ENCODE measurements at regions not wholly inside any gene's neighbourhood (a gene's known extent, or its start where the extent isn't known, plus 50 kb on each side); places are given as distances from the start of the nearest gene placed in this dataset.

GRCh38 chr2:40716879-40717278, 265.0 kb upstream of the SLC8A1 start:
- TF ChIP-seq CTCF (conservative IDR thresholded peaks at IDR 0.05; ENCODE audit: low read depth, low read length) = no peak

GRCh38 chr2:40719414-40719813, 267.5 kb upstream of the SLC8A1 start:
- H3K4me3 ChIP-seq (ENCODE audit: low read length) = no peak overlapping the region
- no peak for DNase-seq (ENCODE audit: low read depth)
- TF ChIP-seq CTCF (conservative IDR thresholded peaks at IDR 0.05; ENCODE audit: low read depth, low read length) = no peak

More at GRCh38 chr2:40716879-40717278, 265.0 kb upstream of the SLC8A1 start:
- H3K4me3 ChIP-seq (ENCODE audit: low read length) = no peak overlapping the region
- no peak for DNase-seq (ENCODE audit: low read depth)

GRCh38 chr2:40721595-40721994, 269.7 kb upstream of the SLC8A1 start:
- no peak for TF ChIP-seq CTCF (conservative IDR thresholded peaks at IDR 0.05; ENCODE audit: low read depth, low read length)
- H3K4me3 ChIP-seq (ENCODE audit: low read length) = no peak overlapping the region
- DNase-seq (ENCODE audit: low read depth) = no peak

- H3K4me3 ChIP-seq (ENCODE audit: low read length) = no peak overlapping the region
- TF ChIP-seq CTCF (conservative IDR thresholded peaks at IDR 0.05; ENCODE audit: low read depth, low read length) = no peak
- DNase-seq (ENCODE audit: low read depth) = no peak
These were observed 271.3 kb upstream of the SLC8A1 start for GRCh38 chr2:40723194-40723593.

- H3K4me3 ChIP-seq (ENCODE audit: low read length) = no peak overlapping the region
- no peak for DNase-seq (ENCODE audit: low read depth)
- no peak for TF ChIP-seq CTCF (conservative IDR thresholded peaks at IDR 0.05; ENCODE audit: low read depth, low read length)
These were observed 273.1 kb upstream of the SLC8A1 start for GRCh38 chr2:40725040-40725439.

GRCh38 chr2:40725950-40726349, 274.1 kb upstream of the SLC8A1 start:
- no peak for TF ChIP-seq CTCF (conservative IDR thresholded peaks at IDR 0.05; ENCODE audit: low read depth, low read length)
- no peak for DNase-seq (ENCODE audit: low read depth)
- no peak overlapping the region for H3K4me3 ChIP-seq (ENCODE audit: low read length)

GRCh38 chr2:40734797-40735196, 282.9 kb upstream of the SLC8A1 start:
- peak; percentile 50 for DNase-seq (ENCODE audit: low read depth)
- H3K4me3 ChIP-seq (ENCODE audit: low read length) = no peak overlapping the region
- no peak for TF ChIP-seq CTCF (conservative IDR thresholded peaks at IDR 0.05; ENCODE audit: low read depth, low read length)

All from retinal pigment epithelial cell (primary cell).